ENCODE measurements at regions not wholly inside any gene's neighbourhood (a gene's known extent, or its start where the extent isn't known, plus 50 kb on each side); places are given as distances from the start of the nearest gene placed in this dataset.
"Not testable (repeated sequence)": the region's sequence is repeated elsewhere in the genome, so short reads cannot be mapped to it uniquely, and the experiment has no call there.

DNA sequence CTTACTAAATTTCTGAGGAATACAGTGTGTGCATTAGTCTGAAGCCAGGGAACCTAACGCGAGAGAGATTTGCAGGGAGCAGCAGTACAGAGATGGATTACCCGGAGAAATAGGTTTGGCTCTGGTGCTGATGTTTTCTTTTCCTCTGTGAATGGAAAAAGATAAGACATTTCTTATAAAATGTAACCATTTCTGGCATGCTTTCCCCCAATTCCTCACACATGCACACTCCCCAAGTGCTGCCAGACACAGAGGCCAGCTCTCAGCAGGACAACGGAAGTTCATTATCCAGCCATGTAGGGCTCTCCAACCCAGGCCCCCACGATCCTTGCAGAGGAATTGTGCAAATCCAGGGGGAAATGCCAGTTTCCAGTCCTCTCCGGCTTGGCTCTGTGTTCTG lies 224.5 kb upstream of the MGAT5 start:
- no peak overlapping the region for H3K27ac ChIP-seq
- no peak for TF ChIP-seq ZFX (IDR thresholded peaks at IDR 0.05; ENCODE audit: borderline replicate concordance)
- TF ChIP-seq, protein P1, sequence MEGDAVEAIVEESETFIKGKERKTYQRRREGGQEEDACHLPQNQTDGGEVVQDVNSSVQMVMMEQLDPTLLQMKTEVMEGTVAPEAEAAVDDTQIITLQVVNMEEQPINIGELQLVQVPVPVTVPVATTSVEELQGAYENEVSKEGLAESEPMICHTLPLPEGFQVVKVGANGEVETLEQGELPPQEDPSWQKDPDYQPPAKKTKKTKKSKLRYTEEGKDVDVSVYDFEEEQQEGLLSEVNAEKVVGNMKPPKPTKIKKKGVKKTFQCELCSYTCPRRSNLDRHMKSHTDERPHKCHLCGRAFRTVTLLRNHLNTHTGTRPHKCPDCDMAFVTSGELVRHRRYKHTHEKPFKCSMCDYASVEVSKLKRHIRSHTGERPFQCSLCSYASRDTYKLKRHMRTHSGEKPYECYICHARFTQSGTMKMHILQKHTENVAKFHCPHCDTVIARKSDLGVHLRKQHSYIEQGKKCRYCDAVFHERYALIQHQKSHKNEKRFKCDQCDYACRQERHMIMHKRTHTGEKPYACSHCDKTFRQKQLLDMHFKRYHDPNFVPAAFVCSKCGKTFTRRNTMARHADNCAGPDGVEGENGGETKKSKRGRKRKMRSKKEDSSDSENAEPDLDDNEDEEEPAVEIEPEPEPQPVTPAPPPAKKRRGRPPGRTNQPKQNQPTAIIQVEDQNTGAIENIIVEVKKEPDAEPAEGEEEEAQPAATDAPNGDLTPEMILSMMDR (IDR thresholded peaks at IDR 0.05): no peak

DNA sequence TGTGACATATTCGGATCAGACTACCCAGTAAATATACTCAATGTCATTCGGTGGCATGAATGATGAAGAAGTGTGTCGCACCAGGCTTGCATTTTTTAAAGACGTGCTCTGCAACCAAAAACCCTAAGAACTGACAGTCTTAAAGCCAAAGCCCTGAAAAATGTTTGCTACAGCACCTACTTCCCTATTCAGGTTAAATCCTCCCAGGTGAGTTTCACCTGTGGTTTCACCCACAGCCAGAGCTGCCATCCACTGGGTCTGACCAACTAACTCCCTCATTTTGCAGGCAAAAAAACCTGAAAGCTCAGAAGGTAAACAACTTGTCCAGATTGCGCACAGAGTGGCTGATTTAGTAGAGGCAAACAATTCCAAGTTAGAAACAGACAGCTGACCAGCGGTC lies 222.3 kb upstream of the MGAT5 start:
- no peak overlapping the region for H3K27ac ChIP-seq
- TF ChIP-seq, protein P1 (IDR thresholded peaks at IDR 0.05): no peak
- TF ChIP-seq ZFX (IDR thresholded peaks at IDR 0.05; ENCODE audit: borderline replicate concordance): no peak

DNA sequence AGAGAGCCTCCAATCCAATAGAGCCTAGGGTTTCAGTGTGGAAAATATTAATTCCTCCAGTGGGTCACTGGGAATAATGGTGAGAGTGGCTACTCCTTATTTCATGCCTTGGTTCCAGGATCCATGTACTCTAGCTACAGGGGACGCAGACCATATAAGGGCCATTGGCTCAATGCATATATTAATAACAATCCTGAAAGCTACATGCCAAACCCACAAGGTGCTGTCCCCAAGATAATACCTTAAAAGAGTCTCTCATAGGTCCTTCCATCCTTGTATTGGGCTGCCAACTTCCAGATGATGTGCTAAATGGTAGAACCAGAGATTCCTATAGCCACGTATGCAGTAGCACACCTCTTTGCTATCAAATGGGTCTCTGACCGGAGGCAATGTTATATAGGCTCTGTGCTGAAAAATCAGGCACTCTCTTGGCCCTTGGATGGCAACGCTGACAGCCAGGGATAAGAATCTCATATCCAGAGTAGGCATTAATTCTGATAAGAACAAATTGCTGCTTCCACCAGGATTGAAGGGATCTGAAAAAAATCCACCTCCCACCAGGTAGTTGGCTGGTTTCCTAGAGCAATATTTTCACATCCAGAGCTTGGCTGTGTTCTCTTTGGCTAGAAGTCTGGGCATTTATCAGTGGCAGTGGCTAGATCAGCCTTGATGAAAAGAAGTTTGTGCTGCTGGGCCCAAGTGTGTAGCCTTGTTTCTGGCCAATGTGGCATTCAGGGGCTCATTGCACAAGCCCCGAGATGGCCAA lies 218.1 kb upstream of the MGAT5 start:
- TF ChIP-seq ZFX (IDR thresholded peaks at IDR 0.05; ENCODE audit: borderline replicate concordance): no peak
- H3K27ac ChIP-seq: no peak overlapping the region

DNA sequence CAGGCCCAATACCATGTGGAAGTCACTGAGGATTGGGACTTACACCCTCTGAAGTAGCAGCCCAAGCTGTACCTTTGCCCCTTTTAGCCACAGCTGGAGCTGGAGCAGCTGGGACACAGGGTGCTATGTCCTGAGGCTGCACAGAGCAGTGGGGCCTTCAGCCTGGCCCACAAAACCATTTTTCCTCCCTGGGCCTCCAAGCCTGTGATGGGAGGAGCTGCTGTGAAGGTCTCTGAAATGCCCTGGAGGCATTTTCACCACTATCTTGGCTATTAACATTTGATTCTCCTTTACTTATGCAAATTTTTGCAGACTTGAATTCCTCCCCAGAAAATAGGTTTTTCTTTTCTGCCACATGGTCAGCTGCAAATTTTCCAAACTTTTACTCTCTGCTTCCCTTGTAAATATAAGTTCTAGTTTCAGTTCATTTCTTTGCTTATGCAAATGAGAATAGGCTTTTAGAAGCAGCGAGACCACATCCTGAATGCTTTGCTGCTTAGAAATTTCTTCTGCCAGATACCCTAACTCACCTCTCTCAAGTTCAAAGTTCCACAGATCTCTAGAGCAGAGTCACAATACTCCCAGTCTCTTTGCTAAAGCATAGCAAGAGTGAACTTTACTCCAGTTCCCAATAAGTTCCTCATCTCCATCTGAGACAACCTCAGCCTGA lies 213.8 kb upstream of the MGAT5 start:
- no peak overlapping the region for H3K27ac ChIP-seq
- no peak for TF ChIP-seq ZFX (IDR thresholded peaks at IDR 0.05; ENCODE audit: borderline replicate concordance)
- TF ChIP-seq, protein P1 (IDR thresholded peaks at IDR 0.05): no peak

DNA sequence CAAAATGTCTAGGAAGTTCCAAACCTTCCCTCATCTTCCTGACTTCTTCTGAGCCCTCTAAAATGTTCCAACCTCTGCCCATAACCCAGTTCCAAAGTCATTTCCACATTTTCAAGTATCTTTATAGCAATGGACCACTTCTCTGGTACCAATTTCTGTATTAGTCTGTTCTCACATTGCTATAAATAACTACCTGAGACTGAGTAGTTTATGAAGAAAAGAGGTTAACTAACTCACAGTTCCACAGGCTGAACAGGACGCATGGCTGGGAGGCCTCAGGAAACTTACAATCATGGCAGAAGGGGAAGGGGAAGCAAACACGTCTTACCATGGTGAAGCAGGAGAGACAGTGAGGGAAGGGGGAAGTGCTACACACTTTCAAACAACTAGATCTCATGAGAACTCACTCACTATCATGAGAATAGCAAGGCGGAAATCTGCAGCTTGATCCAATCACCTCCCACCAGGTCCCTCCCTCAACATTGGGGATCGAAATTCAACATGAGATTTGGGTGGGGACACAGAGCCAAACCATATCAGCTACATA lies 213.2 kb upstream of the MGAT5 start:
- H3K27ac ChIP-seq: not testable (repeated sequence)

DNA sequence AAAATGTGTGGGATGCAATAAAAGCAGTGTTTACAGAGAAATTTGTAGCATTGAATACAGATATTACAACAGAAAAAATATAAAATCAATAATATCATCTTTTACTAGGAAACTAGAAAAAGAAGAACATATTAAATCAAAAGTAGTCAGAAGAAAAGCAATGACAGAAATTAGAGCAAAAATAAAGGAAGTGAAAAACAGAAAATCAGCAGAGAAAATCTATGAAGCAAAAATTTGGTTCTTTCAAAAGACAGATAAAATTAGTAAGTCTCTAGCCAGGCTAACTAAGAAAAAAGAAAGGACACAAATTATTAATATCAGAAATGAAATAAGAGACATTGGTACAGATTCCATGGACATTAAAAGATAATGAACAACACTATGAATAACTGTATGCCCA lies 212.0 kb upstream of the MGAT5 start:
- TF ChIP-seq, protein P1 (IDR thresholded peaks at IDR 0.05): no peak
- TF ChIP-seq ZFX (IDR thresholded peaks at IDR 0.05; ENCODE audit: borderline replicate concordance): no peak
- H3K27ac ChIP-seq: no peak overlapping the region

DNA sequence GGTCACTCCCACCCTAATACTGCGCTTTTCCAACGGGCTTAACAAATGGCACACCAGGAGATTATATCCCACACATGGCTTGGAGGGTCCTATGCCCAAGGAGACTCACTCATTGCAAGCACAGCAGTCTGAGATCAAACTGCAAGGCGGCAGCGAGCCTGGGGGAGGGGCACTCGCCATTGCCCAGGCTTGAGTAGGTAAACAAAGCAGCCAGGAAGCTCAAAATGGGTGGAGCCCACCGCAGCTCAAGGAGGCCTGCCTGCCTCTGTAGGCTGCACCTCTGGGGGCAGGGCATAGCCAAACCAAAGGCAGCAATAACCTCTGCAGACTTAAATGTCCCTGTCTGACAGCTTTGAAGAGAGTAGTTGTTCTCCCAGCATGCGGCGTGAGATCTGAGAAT lies 210.8 kb upstream of the MGAT5 start:
- H3K27ac ChIP-seq: not testable (repeated sequence)

DNA sequence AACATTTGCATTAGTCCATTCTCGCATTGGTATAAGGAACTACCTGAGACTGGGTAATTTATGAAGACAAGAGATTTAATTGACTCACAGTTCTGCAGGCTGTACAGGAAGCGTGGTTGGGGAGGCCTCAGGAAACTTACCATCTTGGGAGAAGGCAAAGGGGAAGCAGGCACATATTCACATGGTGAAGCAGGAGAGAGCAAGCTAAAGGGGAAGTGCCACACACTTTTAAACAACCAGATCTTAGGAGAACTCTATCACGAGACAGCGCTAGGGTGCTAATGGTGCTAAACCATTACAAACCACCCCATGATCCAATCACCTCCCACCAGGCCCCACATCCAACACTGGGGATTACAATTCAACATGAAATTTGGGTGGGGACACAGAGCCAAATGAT lies 201.7 kb upstream of the MGAT5 start:
- no peak for TF ChIP-seq ZFX (IDR thresholded peaks at IDR 0.05; ENCODE audit: borderline replicate concordance)
- TF ChIP-seq, protein P1 (IDR thresholded peaks at IDR 0.05): no peak
- no peak overlapping the region for H3K27ac ChIP-seq

DNA sequence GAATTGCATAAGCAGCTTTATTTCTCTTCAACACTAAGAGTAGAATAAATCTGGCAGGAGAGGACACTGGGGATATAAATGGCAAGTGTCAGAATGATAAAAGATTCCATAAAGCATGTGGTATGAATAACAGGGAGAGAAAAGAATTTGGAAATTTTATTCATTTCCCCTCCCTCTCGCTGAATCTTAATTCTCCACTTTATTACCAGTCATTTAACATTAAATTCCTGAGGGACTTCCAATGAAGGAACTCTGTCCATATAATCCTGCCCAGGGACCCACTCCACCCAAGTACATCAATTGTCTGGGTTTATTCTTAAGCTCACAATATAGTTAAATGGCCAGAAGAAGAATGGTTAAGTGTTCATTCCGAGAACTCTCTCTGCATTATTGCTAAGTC lies 197.7 kb upstream of the MGAT5 start:
- H3K27ac ChIP-seq: no peak overlapping the region
- TF ChIP-seq ZFX (IDR thresholded peaks at IDR 0.05; ENCODE audit: borderline replicate concordance): no peak
- TF ChIP-seq, protein P1 (IDR thresholded peaks at IDR 0.05): no peak

DNA sequence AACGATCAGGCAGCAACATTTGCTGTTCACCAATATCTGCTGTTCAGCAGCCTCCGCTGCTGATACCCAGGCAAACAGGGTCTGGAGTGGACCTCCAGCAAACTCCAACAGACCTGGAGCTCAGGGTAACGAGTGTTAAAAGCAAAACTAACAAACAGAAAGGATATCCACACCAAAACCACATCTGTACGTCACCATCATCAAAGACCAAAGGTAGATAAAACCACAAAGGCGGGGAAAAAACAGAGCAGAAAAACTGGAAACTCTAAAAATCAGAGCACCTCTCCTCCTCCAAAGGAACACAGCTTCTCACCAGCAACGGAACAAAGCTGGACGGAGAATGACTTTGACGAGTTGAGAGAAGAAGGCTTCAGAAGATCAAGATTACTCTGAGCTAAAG lies 192.8 kb upstream of the MGAT5 start:
- not testable (repeated sequence) for H3K27ac ChIP-seq

DNA sequence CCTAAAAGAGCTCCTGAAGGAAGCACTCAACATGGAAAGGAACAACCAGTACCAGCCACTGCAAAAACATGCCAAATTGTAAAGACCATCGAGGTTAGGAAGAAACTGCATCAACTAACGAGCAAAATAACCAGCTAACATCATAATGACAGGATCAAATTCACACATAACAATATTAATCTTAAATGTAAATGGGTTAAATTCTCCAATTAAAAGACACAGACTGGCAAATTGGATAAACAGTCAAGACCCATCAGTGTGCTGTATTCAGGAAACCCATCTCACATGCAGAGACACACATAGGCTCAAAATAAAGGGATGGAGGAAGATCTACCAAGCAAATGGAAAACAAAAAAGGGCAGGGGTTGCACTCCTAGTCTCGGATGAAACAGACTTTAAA lies 191.6 kb upstream of the MGAT5 start:
- not testable (repeated sequence) for H3K27ac ChIP-seq

DNA sequence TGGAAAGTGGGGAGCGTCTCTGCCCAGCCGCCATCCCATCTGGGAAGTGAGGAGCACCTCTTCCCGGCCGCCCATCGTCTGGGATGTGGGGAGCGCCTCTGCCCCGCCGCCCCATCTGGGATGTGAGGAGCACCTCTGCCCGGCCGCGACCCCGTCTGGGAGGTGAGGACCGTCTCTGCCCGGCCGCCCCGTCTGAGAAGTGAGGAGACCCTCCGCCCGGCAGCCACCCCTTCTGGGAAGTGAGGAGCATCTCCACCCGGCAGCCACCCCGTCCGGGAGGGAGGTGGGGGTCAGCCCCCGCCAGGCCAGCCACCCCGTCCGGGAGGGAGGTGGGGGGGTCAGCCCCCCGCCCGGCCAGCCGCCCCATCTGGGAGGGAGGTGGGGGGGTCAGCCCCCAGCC lies 190.0 kb upstream of the MGAT5 start:
- H3K27ac ChIP-seq: not testable (repeated sequence)

Measured in 22Rv1 (cell line).